Loucy (cell line): ENCODE measurements at regions not wholly inside any gene's neighbourhood (a gene's known extent, or its start where the extent isn't known, plus 50 kb on each side); places are given as distances from the start of the nearest gene placed in this dataset.

Source experiments
- H2AFZ ChIP-seq: fragments of 200-600 bp; sonication (generic); 2 replicates; pipeline ENCODE4 v1.6.0; 2016; ENCODE audit warnings: antibody characterized with exemption, mild to moderate bottlenecking, low read length, moderate library complexity
- H3F3A ChIP-seq: fragments of 200-600 bp; 2 replicates; pipeline ENCODE4 v1.6.0; 2016; ENCODE audit warnings: antibody characterized with exemption, low read depth, mild to moderate bottlenecking
- H3K27me3 ChIP-seq: fragments of 200-600 bp; sonication (generic); 2 replicates; pipeline ENCODE4 v1.6.1; 2014; ENCODE audit warnings: low read length, mild to moderate bottlenecking; ENCODE audit not compliant: insufficient read depth, poor library complexity, severe bottlenecking
- H3K36me3 ChIP-seq: fragments of 200-600 bp; sonication (generic); 2 replicates; pipeline ENCODE4 v1.6.1; 2016; ENCODE audit warnings: low read length; ENCODE audit not compliant: insufficient read depth
- H3K4me1 ChIP-seq: fragments of 200-600 bp; sonication (generic); 2 replicates; pipeline ENCODE4 v1.5.1; 2014; ENCODE audit warnings: low read length, mild to moderate bottlenecking; ENCODE audit not compliant: insufficient read depth, poor library complexity, severe bottlenecking
- H3K4me2 ChIP-seq: fragments of 200-600 bp; sonication (generic); 2 replicates; pipeline ENCODE4 v1.6.0; 2014; ENCODE audit warnings: antibody characterized with exemption, low read length, low read depth, mild to moderate bottlenecking; ENCODE audit not compliant: poor library complexity, severe bottlenecking
- H3K4me3 ChIP-seq: fragments of 200-600 bp; sonication (generic); 2 replicates; pipeline ENCODE4 v1.5.1; 2014; ENCODE audit warnings: low read length, mild to moderate bottlenecking, mixed read lengths; ENCODE audit not compliant: poor library complexity, severe bottlenecking
- H3K79me2 ChIP-seq: fragments of 200-600 bp; sonication (generic); 2 replicates; pipeline ENCODE4 v1.6.1; 2014; ENCODE audit warnings: low read length; ENCODE audit not compliant: insufficient read depth
- H3K9ac ChIP-seq: fragments of 200-600 bp; sonication (generic); 2 replicates; pipeline ENCODE4 v1.6.0; 2014; ENCODE audit warnings: mild to moderate bottlenecking, low read depth, low read length, moderate library complexity; ENCODE audit not compliant: poor library complexity, severe bottlenecking
- H3K9me2 ChIP-seq: fragments of 200-600 bp; sonication (generic); replicated peaks from 2 replicates; pipeline ENCODE4 v1.6.1; 2016; ENCODE audit warnings: low read depth, low read length, mixed read lengths
- H3K9me3 ChIP-seq: fragments of 200-600 bp; sonication (generic); 2 replicates; pipeline ENCODE4 v1.6.1; 2014; ENCODE audit warnings: mild to moderate bottlenecking, antibody characterized with exemption, low read length, low read depth; ENCODE audit not compliant: insufficient read depth
- H4K20me1 ChIP-seq: fragments of 200-600 bp; sonication (generic); 2 replicates; pipeline ENCODE4 v1.6.0; 2014; ENCODE audit warnings: antibody characterized with exemption, low read length, mild to moderate bottlenecking; ENCODE audit not compliant: insufficient read depth, poor library complexity, severe bottlenecking
- EZH2phosphoT487 ChIP-seq: fragments of 200-600 bp; IDR thresholded peaks from 2 replicates; pipeline ENCODE4 v1.6.1; 2018; ENCODE audit warnings: antibody characterized with exemption, mild to moderate bottlenecking, moderate library complexity, borderline replicate concordance
- TF ChIP-seq, protein P1 (sequence below): fragments of 200-600 bp; sonication (generic); conservative IDR thresholded peaks from 2 replicates; pipeline ENCODE4 v1.5.1; 2014; ENCODE audit warnings: mild to moderate bottlenecking, antibody characterized with exemption, low read length

DNA sequence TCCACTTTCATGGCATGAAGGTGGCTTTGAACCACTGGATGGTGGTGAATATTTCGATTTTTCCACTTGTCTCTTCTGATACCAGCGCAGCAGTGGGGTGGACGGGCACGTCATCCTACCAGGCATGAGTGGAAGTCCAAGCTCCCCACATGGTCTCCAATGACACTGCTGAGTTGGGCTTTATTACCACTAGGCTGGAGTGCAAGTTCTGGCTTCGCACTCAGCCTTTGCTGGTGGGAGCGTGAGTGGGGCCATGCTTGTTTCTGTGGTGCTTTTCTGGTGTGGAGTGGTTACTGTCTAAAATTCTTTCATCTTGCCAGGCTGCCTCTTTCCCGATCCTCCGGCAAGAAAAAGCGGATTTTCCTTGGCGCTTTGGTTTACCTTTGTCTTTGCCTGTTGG, 70.1 kb upstream of the SDK1 start:
- Histone ChIP-seq H3K9me2 (no peaks in the 10 kb centered on the region), H4K20me1 (no peaks in the 10 kb centered on the region), H3F3A (no peaks in the 10 kb centered on the region), H3K4me1 (no peaks in the 10 kb centered on the region), H3K9ac (no peak overlapping the region), H3K36me3 (no peaks in the 10 kb centered on the region), H3K4me3 (no peak overlapping the region), H2AFZ (no peak overlapping the region), H3K4me2 (no peak overlapping the region), H3K79me2 (no peaks in the 10 kb centered on the region), H3K27me3 (no peaks in the 10 kb centered on the region), H3K9me3 (no peaks in the 10 kb centered on the region)
- TF ChIP-seq EZH2phosphoT487, result no peak
- TF ChIP-seq, protein P1, sequence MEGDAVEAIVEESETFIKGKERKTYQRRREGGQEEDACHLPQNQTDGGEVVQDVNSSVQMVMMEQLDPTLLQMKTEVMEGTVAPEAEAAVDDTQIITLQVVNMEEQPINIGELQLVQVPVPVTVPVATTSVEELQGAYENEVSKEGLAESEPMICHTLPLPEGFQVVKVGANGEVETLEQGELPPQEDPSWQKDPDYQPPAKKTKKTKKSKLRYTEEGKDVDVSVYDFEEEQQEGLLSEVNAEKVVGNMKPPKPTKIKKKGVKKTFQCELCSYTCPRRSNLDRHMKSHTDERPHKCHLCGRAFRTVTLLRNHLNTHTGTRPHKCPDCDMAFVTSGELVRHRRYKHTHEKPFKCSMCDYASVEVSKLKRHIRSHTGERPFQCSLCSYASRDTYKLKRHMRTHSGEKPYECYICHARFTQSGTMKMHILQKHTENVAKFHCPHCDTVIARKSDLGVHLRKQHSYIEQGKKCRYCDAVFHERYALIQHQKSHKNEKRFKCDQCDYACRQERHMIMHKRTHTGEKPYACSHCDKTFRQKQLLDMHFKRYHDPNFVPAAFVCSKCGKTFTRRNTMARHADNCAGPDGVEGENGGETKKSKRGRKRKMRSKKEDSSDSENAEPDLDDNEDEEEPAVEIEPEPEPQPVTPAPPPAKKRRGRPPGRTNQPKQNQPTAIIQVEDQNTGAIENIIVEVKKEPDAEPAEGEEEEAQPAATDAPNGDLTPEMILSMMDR, result no peak

DNA sequence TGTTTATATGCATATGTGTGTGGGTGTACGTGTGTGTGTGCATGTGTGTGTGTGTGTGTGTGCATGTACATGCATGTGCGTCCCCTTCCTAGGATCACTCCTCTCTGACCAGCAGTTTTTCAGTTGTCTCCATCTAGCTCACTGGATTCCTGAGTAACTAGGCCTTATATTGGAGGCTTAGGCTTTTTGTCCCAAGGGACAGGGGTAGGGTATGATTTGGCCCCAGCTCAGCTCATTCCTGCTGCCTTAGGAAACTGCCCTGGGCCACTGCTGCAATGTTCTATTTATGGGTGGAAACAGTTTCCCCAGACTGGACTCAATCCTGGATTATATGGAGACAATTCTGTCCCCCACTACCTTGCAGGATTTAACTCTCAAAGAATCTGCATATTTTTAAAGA, 68.8 kb upstream of the SDK1 start:
- H2AFZ ChIP-seq, result no peak overlapping the region
- no peaks in the 10 kb centered on the region for H3K4me1 ChIP-seq
- H3K9me2 ChIP-seq, result no peaks in the 10 kb centered on the region
- TF ChIP-seq EZH2phosphoT487, result no peak
- TF ChIP-seq, protein P1, result no peak
- H4K20me1 ChIP-seq, result no peaks in the 10 kb centered on the region
- H3K4me2 ChIP-seq, result no peak overlapping the region
- no peaks in the 10 kb centered on the region for H3F3A ChIP-seq
- no peaks in the 10 kb centered on the region for H3K36me3 ChIP-seq
- H3K4me3 ChIP-seq, result no peak overlapping the region
- H3K27me3 ChIP-seq, result no peaks in the 10 kb centered on the region
- no peak overlapping the region for H3K9ac ChIP-seq
- no peaks in the 10 kb centered on the region for H3K79me2 ChIP-seq
- no peaks in the 10 kb centered on the region for H3K9me3 ChIP-seq

DNA sequence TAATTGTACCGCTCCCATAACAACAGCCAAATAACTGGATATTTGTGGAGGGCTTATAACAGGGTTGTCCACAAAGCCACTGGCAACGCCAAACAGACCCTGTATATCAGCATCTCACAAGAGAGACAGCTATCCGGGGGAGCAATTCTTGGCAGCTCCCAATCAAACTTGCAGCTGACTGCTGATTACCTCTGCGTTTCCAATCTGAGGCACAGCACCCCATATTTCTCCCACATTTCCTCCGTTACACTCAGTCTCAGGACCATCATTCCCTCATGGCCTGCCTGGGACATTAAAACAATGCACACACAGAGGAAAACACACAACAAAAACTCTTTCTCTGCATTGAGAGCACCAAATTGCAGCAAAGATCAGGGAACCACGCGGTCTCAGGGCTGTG, 67.8 kb upstream of the SDK1 start:
- TF ChIP-seq, protein P1, result no peak
- TF ChIP-seq EZH2phosphoT487, result no peak
- no peaks in the 10 kb centered on the region for H3K9me3 ChIP-seq
- no peaks in the 10 kb centered on the region for H3K79me2 ChIP-seq
- H3K27me3 ChIP-seq, result no peaks in the 10 kb centered on the region
- no peaks in the 10 kb centered on the region for H3K9me2 ChIP-seq
- H3F3A ChIP-seq, result no peaks in the 10 kb centered on the region
- no peaks in the 10 kb centered on the region for H3K36me3 ChIP-seq
- no peak overlapping the region for H3K9ac ChIP-seq
- no peaks in the 10 kb centered on the region for H3K4me1 ChIP-seq
- H3K4me3 ChIP-seq, result no peak overlapping the region
- no peaks in the 10 kb centered on the region for H4K20me1 ChIP-seq
- no peak overlapping the region for H2AFZ ChIP-seq
- H3K4me2 ChIP-seq, result no peak overlapping the region
